PC-9 (cell line): ENCODE measurements at regions not wholly inside any gene's neighbourhood (a gene's known extent, or its start where the extent isn't known, plus 50 kb on each side); places are given as distances from the start of the nearest gene placed in this dataset.

Source experiments
- BruUV-seq: library from RNA; stranded (reverse); fragments of 400-500 nt; replicated peaks from 2 replicates; lab custom pipeline; 2021; lab: Mats Ljungman, UMichigan
- CTCF ChIA-PET: fragments of 300-600 bp; sonication (Branson Sonifier 250); formaldehyde crosslinking; loops from one replicate; lab custom pipeline; 2022; ENCODE audit warnings: antibody characterized with exemption; lab: Charles Lee
- POLR2A ChIA-PET: fragments of 300-600 bp; sonication (Branson Sonifier 250); formaldehyde crosslinking; loops from one replicate; lab custom pipeline; 2022; ENCODE audit warnings: antibody characterized with exemption; ENCODE audit not compliant: unreplicated experiment; lab: Charles Lee
- DNase-seq, 2 experiments: peaks; one replicate each; pipeline versions ENCODE4 v3.0.0 to v3.0.0-alpha.2; 2015 to 2022; ENCODE audit warnings: mixed read lengths in 1 of 2
- H2AFZ ChIP-seq: fragments of 200-600 bp; sonication (generic); 2 replicates; pipeline ENCODE4 v1.8.1; 2017; ENCODE audit warnings: antibody characterized with exemption
- H3F3A ChIP-seq: fragments of 200-600 bp; sonication (generic); 2 replicates; pipeline ENCODE4 v1.8.1; 2017; ENCODE audit warnings: antibody characterized with exemption, mild to moderate bottlenecking, low read depth; ENCODE audit not compliant: insufficient read depth
- H3K27ac ChIP-seq: fragments of 200-600 bp; sonication (generic); 2 replicates; pipeline ENCODE4 v1.6.1; 2016; ENCODE audit warnings: mixed run types
- H3K27me3 ChIP-seq: fragments of 200-600 bp; sonication (generic); 2 replicates; pipeline ENCODE4 v1.6.1; 2016; ENCODE audit warnings: low read depth, mixed run types; ENCODE audit not compliant: insufficient read depth
- H3K36me3 ChIP-seq: fragments of 200-600 bp; sonication (generic); 2 replicates; pipeline ENCODE4 v1.6.1; 2016; ENCODE audit warnings: low read depth, mixed run types
- H3K4me1 ChIP-seq: fragments of 200-600 bp; sonication (generic); replicated peaks from 2 replicates; pipeline ENCODE4 v1.6.1; 2016; ENCODE audit warnings: mixed run types; ENCODE audit not compliant: insufficient read depth
- H3K4me2 ChIP-seq: fragments of 200-600 bp; sonication (generic); 2 replicates; pipeline ENCODE4 v1.6.1; 2017; ENCODE audit warnings: mixed run types
- H3K4me3 ChIP-seq: fragments of 200-600 bp; sonication (generic); 2 replicates; pipeline ENCODE4 v1.6.1; 2016; ENCODE audit warnings: mixed run types
- H3K79me2 ChIP-seq: fragments of 200-600 bp; sonication (generic); 2 replicates; pipeline ENCODE4 v1.6.1; 2017; ENCODE audit warnings: low read depth, mixed run types
- H3K9me2 ChIP-seq: fragments of 200-600 bp; sonication (generic); 2 replicates; pipeline ENCODE4 v1.8.1; 2017; ENCODE audit warnings: mild to moderate bottlenecking; ENCODE audit not compliant: insufficient read depth
- H3K9me3 ChIP-seq: fragments of 200-600 bp; sonication (generic); 2 replicates; pipeline ENCODE4 v1.8.1; 2016; ENCODE audit warnings: low read depth; ENCODE audit not compliant: insufficient read depth
- H4K20me1 ChIP-seq: fragments of 200-600 bp; sonication (generic); 2 replicates; pipeline ENCODE4 v1.8.1; 2017; ENCODE audit not compliant: insufficient read depth
- EZH2 ChIP-seq: fragments of 200-600 bp; sonication (generic); IDR thresholded peaks from 2 replicates; pipeline ENCODE4 v1.8.0; 2017; ENCODE audit warnings: antibody characterized with exemption, low read depth
- intact Hi-C: fragments of 100-400 bp; cut with micrococcal nuclease; formaldehyde crosslinking; loops from one replicate; pipeline ENCODE4 v1.10.0; 2022; ENCODE audit not compliant: unreplicated experiment
- TF ChIP-seq, protein P1 (sequence below): fragments of 200-600 bp; sonication (generic); conservative IDR thresholded peaks from 2 replicates; pipeline ENCODE4 v1.6.1; 2017; ENCODE audit warnings: mixed run types, antibody characterized with exemption, mild to moderate bottlenecking, moderate library complexity

DNA sequence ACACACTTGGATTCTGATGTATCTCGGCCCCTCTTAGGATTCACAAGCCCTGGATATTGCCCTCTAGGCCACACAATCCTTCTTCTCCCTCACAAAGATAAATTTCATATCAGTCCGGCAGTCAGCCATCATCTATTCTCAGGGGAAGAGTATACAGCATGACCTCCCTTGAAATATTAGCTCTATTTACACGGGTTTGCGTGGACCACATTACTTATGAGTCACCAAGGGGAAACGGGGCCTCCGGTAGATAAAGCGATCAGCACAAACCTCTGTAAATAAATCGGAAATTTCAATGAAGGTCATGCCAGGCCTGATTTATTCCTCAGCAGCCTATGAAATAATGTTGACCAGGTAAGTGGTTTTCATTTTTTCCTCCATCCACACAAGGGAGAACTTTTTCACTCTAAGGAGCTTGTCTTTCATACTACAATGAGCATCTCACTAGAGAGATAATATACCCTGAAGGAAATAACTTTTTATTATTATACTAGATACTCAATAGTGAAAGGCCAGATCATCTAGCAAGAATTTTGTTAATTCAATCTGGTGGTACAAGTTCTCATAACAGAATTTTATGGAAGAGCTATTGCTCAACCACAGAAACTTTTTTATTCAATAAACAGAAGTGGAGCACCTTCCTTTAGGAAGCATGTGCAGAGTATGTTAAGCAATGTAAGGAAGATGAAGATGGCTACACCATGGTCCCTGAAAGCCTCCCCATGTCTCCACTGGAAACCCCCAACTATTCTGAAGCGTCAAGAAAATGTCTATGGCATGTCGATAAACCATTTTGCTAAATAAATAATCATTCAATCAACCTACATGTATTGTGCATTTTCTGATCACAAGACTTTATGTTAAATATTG is 125.2 kb upstream of the PIK3C3 start:
- BruUV-seq = no TSS peak
- Histone ChIP-seq H3K27me3 (no peaks in the 10 kb centered on the region), H2AFZ (no peak overlapping the region), H3K79me2 (no peaks in the 10 kb centered on the region), H3K36me3 (no peaks in the 10 kb centered on the region), H4K20me1 (no peaks in the 10 kb centered on the region), H3K4me3 (no peak overlapping the region), H3K9me2 (no peaks in the 10 kb centered on the region), H3K9me3 (no peaks in the 10 kb centered on the region), H3F3A (no peaks in the 10 kb centered on the region), H3K4me1 (no peaks in the 10 kb centered on the region), H3K4me2 (no peak overlapping the region), H3K27ac (no peak overlapping the region)
- TF ChIP-seq EZH2 = no peak
- TF ChIP-seq, protein P1, sequence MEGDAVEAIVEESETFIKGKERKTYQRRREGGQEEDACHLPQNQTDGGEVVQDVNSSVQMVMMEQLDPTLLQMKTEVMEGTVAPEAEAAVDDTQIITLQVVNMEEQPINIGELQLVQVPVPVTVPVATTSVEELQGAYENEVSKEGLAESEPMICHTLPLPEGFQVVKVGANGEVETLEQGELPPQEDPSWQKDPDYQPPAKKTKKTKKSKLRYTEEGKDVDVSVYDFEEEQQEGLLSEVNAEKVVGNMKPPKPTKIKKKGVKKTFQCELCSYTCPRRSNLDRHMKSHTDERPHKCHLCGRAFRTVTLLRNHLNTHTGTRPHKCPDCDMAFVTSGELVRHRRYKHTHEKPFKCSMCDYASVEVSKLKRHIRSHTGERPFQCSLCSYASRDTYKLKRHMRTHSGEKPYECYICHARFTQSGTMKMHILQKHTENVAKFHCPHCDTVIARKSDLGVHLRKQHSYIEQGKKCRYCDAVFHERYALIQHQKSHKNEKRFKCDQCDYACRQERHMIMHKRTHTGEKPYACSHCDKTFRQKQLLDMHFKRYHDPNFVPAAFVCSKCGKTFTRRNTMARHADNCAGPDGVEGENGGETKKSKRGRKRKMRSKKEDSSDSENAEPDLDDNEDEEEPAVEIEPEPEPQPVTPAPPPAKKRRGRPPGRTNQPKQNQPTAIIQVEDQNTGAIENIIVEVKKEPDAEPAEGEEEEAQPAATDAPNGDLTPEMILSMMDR = no peak
- ChIA-PET POLR2A (no interaction called here), CTCF (no interaction called here)
- intact Hi-C loops = no loop called here
- DNase-seq = peak; percentile 19 to 46

DNA sequence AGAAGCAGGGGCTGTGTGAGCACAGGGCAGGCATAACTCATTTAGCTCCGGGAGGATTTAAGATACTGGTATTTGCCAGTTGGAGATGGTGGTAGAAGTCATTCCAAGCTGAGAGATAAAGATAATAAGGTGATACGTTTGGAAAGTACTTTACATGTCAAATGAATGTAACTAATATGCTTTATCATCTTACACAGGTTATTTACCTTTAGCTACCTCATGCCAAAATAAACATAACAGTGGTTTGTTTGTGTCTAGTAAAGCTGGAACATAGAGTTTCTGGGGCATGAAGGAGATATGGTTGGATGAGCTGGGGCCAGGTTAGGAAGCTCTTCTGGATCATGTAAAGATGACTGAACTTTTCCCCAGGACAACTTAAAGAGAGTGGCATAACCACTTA is 126.9 kb upstream of the PIK3C3 start:
- no peak for TF ChIP-seq EZH2
- TF ChIP-seq, protein P1 = no peak
- no peaks in the 10 kb centered on the region for H3K4me1 ChIP-seq
- no peaks in the 10 kb centered on the region for H3K79me2 ChIP-seq
- no peaks in the 10 kb centered on the region for H3F3A ChIP-seq
- no peaks in the 10 kb centered on the region for H3K9me2 ChIP-seq
- H3K27ac ChIP-seq = no peak overlapping the region
- ChIA-PET POLR2A (no interaction called here), CTCF (interaction anchor here (0.5 kb wide), 1 partner anchor 66 kb away, joined by 4 read pairs; no protein-coding TSS in a partner anchor)
- H2AFZ ChIP-seq = no peak overlapping the region
- DNase-seq = no peak
- no TSS peak for BruUV-seq
- H3K4me2 ChIP-seq = no peak overlapping the region
- H4K20me1 ChIP-seq = no peaks in the 10 kb centered on the region
- no peaks in the 10 kb centered on the region for H3K9me3 ChIP-seq
- H3K36me3 ChIP-seq = no peaks in the 10 kb centered on the region
- intact Hi-C loops = no loop called here
- no peak overlapping the region for H3K4me3 ChIP-seq
- H3K27me3 ChIP-seq = no peaks in the 10 kb centered on the region

DNA sequence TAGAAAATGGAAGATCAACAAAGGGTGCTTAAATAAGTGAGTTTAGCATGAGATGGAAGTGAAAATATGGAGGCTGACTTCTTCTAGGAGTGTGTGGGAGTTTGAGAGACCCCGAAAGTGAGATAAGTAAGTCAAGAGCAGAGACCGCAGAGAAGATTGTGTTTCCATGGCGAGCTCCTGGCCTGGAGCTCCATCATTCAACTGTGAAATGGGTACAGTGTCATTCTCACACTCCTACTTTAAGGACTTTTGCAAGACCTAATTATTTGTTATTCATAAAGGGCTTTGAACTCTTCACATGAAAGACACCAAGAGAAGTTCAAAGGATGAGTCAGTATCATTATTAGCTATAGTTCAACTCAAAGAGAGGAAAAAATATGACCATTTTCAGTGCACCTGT is 134.2 kb upstream of the PIK3C3 start:
- POLR2A ChIA-PET = interaction anchor here (0.6 kb wide), 1 partner anchor 53 kb away, joined by 3 read pairs; no protein-coding TSS in a partner anchor
- BruUV-seq = no TSS peak
- H3F3A ChIP-seq = no peaks in the 10 kb centered on the region
- no peaks in the 10 kb centered on the region for H3K36me3 ChIP-seq
- H3K79me2 ChIP-seq = no peaks in the 10 kb centered on the region
- TF ChIP-seq EZH2 = no peak
- TF ChIP-seq, protein P1 = no peak
- intact Hi-C loops = no loop called here
- CTCF ChIA-PET = no interaction called here
- H3K27me3 ChIP-seq = no peaks in the 10 kb centered on the region
- no peaks in the 10 kb centered on the region for H3K9me3 ChIP-seq
- no peak for DNase-seq
- no peaks in the 10 kb centered on the region for H4K20me1 ChIP-seq
- no peak overlapping the region for H2AFZ ChIP-seq
- H3K4me2 ChIP-seq = no peak overlapping the region
- no peak overlapping the region for H3K4me3 ChIP-seq
- H3K9me2 ChIP-seq = no peaks in the 10 kb centered on the region
- no peak overlapping the region for H3K27ac ChIP-seq
- H3K4me1 ChIP-seq = no peaks in the 10 kb centered on the region
